ENCODE measurements at regions not wholly inside any gene's neighbourhood (a gene's known extent, or its start where the extent isn't known, plus 50 kb on each side); places are given as distances from the start of the nearest gene placed in this dataset.

- ATAC-seq = no peak
- TF ChIP-seq TSHZ2 (CRISPR knock-in tag; IDR thresholded peaks at IDR 0.05) (no peak), OSR1 (CRISPR knock-in tag; IDR thresholded peaks at IDR 0.05) (no peak), ZNF70 (CRISPR knock-in tag; IDR thresholded peaks at IDR 0.05) (no peak), SNAI2 (CRISPR knock-in tag; IDR thresholded peaks at IDR 0.05) (no peak), ZC3H10 (CRISPR knock-in tag; IDR thresholded peaks at IDR 0.05) (no peak), RARB (CRISPR knock-in tag; IDR thresholded peaks at IDR 0.05) (no peak), TCF4 (CRISPR knock-in tag; IDR thresholded peaks at IDR 0.05; ENCODE audit: borderline replicate concordance) (no peak), BACH2 (CRISPR knock-in tag; IDR thresholded peaks at IDR 0.05; ENCODE audit: borderline replicate concordance) (no peak), PPARA (CRISPR knock-in tag; IDR thresholded peaks at IDR 0.05; ENCODE audit: borderline replicate concordance) (no peak), ZNF565 (CRISPR knock-in tag; conservative IDR thresholded peaks at IDR 0.05; ENCODE audit: low read depth) (no peak), CREB5 (CRISPR knock-in tag; IDR thresholded peaks at IDR 0.05; ENCODE audit: low read depth) (no peak)
- TF ChIP-seq, protein P1, sequence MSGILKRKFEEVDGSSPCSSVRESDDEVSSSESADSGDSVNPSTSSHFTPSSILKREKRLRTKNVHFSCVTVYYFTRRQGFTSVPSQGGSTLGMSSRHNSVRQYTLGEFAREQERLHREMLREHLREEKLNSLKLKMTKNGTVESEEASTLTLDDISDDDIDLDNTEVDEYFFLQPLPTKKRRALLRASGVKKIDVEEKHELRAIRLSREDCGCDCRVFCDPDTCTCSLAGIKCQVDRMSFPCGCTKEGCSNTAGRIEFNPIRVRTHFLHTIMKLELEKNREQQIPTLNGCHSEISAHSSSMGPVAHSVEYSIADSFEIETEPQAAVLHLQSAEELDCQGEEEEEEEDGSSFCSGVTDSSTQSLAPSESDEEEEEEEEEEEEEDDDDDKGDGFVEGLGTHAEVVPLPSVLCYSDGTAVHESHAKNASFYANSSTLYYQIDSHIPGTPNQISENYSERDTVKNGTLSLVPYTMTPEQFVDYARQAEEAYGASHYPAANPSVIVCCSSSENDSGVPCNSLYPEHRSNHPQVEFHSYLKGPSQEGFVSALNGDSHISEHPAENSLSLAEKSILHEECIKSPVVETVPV (CRISPR knock-in tag; IDR thresholded peaks at IDR 0.05) = no peak
- TF ChIP-seq, protein P2, sequence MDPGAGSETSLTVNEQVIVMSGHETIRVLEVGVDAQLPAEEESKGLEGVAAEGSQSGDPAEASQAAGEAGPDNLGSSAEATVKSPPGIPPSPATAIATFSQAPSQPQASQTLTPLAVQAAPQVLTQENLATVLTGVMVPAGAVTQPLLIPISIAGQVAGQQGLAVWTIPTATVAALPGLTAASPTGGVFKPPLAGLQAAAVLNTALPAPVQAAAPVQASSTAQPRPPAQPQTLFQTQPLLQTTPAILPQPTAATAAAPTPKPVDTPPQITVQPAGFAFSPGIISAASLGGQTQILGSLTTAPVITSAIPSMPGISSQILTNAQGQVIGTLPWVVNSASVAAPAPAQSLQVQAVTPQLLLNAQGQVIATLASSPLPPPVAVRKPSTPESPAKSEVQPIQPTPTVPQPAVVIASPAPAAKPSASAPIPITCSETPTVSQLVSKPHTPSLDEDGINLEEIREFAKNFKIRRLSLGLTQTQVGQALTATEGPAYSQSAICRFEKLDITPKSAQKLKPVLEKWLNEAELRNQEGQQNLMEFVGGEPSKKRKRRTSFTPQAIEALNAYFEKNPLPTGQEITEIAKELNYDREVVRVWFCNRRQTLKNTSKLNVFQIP (CRISPR knock-in tag; IDR thresholded peaks at IDR 0.05; ENCODE audit: borderline replicate concordance, low read depth) = no peak
These were observed 279.9 kb upstream of the CDYL start for GRCh38 chr6:4496284-4496683.

- ATAC-seq = no peak
- no peak for TF ChIP-seq BACH2 (CRISPR knock-in tag; IDR thresholded peaks at IDR 0.05; ENCODE audit: borderline replicate concordance)
- TF ChIP-seq RARB (CRISPR knock-in tag; IDR thresholded peaks at IDR 0.05) = no peak
- TF ChIP-seq ZNF8 (CRISPR knock-in tag; IDR thresholded peaks at IDR 0.05) = no peak
- TF ChIP-seq TCF4 (CRISPR knock-in tag; IDR thresholded peaks at IDR 0.05; ENCODE audit: borderline replicate concordance) = no peak
- TF ChIP-seq SNAI2 (CRISPR knock-in tag; IDR thresholded peaks at IDR 0.05) = no peak
- TF ChIP-seq, protein P2 (CRISPR knock-in tag; IDR thresholded peaks at IDR 0.05; ENCODE audit: borderline replicate concordance, low read depth) = no peak
- TF ChIP-seq ARNTL (CRISPR knock-in tag; IDR thresholded peaks at IDR 0.05; ENCODE audit: borderline replicate concordance, low read depth) = no peak
- TF ChIP-seq ZC3H10 (CRISPR knock-in tag; IDR thresholded peaks at IDR 0.05) = no peak
- TF ChIP-seq ESRRG (CRISPR knock-in tag; IDR thresholded peaks at IDR 0.05) = no peak
- no peak for TF ChIP-seq CREB5 (CRISPR knock-in tag; IDR thresholded peaks at IDR 0.05; ENCODE audit: low read depth)
- no peak for TF ChIP-seq PPARA (CRISPR knock-in tag; IDR thresholded peaks at IDR 0.05; ENCODE audit: borderline replicate concordance)
- TF ChIP-seq CSDC2 (CRISPR knock-in tag; IDR thresholded peaks at IDR 0.05) = no peak
- TF ChIP-seq OSR1 (CRISPR knock-in tag; IDR thresholded peaks at IDR 0.05) = no peak
- TF ChIP-seq TSHZ2 (CRISPR knock-in tag; IDR thresholded peaks at IDR 0.05) = no peak
These were observed 284.5 kb upstream of the CDYL start for GRCh38 chr6:4491501-4492260.

All from SK-N-SH treated with all-trans-retinoic acid at 6 μM for 48 hours (cell line).